Glomerular endothelial cell (primary cell): ENCODE measurements at regions not wholly inside any gene's neighbourhood (a gene's known extent, or its start where the extent isn't known, plus 50 kb on each side); places are given as distances from the start of the nearest gene placed in this dataset.
"Not testable (repeated sequence)": the region's sequence is repeated elsewhere in the genome, so short reads cannot be mapped to it uniquely, and the experiment has no call there.

Experiments used
- DNase-seq: peaks from one replicate; pipeline ENCODE4 v3.0.0-alpha.2; 2011; ENCODE audit warnings: low read depth, low spot score; ENCODE audit errors: extremely low read depth

DNA sequence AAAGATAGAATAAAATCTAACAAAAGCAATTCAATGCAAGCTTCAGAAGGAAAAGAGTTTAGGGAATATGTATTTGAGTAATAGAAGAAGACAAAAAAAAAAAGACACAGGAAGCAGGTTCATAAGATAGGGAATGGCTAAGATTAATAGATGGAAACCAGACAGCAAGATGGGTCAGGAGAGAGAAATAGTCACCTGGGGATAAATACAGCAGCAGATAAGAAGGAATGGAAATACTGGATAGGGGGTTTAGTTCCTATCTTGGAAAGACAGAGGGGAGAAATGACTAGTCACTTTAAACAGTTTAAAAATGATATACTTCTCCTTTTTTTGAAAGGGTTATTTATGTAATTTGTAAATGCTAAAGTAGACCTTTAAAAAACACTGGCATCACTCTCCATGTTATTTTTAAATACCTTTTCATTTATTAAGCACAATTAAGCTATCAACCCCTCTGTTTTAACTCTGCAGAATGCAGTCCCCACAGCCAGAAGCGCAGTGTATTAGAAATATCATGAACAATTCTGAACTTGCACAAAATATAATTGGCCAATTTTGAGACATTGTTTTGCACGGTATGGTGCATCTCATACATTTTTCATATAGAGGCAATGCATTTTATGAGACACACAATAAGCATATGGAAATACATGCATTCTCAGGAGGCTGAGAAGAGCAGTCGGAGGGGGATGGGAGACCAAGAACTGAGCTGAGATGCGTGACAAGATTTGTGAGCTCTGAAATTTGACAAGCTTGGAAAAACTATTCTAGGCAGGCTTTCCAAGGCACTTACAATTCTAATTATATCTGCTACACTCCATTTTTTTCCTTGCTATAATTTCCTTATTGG, 303.4 kb upstream of the PRICKLE1 start:
- no peak for DNase-seq

DNA sequence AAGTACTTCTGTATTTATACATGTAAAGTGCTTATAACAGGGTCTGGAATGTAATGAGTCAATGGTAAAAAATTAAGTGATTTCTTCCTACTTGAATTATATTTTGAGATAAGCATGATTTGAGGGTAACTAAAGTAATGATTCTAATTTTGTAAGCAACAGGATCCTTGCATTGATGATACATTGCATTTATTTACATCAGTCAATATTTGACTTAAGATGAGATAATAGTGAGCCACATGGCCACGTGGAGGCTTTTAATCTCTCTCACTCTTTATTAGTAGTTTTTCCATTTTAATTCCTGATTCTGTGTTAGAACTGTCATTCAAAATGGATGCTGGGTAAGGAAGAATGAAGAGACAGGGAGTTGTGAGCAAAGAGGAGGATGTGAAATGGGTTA, 298.1 kb upstream of the PRICKLE1 start:
- no peak for DNase-seq

DNA sequence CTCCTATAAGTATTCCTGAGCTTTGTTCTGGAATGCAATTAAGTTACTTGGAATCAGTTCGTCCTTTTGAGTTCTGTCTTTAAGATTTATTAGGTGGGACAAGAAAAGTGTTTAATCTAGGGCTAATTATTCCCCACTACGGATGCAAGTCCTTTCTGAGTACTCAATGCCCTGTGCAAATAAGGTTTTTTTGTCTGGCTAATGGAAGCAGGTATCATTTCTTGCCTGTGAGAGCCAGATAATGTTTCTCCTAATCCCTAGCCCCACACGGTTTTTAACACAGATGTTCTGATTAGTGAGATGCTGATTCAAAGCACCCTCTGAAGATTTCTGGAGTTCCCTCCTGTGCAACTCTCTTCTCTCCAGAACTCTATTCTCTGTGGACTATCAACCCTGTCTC, 296.6 kb upstream of the PRICKLE1 start:
- DNase-seq: no peak

DNA sequence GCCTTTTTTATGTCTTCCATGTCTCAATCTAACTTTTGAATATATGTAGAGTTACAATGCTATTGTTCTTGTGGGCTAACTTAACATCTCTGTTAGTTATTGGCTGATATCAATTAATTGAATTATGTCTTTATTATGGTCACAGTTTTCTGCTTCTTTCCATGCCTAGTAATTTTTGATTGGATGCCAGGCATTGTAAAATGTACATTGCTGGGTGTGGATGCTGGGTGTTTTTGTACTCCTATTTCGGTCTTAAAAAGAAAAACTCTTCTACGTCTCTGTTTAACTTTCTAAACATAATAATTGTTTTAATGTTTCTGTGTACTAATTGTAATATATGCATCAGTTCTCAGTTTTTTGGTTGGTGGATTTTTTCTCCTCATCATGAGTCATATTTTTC, 296.1 kb upstream of the PRICKLE1 start:
- DNase-seq: no peak

DNA sequence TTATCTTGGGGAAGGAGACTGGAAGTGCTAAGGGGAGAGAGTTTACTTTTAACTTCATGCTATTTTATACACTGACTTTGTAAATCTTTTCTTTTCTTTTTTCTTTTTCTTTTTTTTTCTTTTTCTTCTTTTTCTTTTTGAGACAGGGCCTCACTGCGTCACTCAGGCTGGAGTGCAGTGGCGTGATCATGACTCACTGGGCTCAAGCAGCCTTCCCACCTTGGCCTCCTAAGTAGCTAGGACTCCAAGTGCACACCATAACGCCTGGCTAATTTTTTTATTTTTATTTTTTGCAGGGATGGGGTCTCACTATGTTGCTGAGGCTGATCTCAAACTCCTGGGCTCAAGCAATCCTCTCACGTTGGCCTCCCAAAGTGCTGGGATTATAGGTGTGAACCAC, 294.6 kb upstream of the PRICKLE1 start:
- DNase-seq: no peak

DNA sequence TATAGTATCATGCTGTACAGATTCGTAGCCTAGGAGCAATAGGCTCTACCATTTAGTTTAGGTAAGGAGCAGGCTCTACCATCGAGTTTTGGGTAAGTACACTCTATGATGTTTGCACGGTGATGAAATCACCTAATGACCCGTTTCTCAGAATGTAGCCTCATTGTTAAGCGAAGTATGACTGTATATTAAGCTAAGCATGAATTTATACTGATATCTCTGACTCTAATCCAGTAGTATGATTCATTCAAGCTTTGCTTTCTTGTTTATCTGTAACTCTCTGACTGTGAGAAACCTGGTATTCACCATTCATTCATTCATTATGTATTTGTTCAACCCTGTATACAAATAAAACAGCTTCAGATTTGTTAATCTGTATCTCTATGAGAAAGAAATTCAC, 283.9 kb upstream of the PRICKLE1 start:
- DNase-seq: no peak

DNA sequence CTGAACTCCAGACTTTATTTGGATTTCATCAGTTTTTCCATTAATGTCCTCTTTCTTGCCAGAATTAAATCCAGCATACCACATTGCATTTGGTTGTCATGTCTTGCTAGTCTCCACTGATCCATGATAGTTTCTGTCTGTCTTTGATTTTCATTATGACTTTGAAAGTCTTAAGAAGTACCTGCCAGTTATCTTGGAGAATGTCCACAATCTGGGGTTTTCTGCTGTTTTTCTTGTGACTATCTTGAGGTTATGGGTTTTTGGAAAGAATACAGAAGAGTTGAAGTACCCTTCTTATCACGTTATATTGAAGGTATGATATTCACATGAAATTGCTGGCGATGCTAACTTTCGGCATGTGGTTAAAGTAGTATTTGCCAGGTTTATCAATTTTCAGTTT, 282.3 kb upstream of the PRICKLE1 start:
- DNase-seq: no peak

DNA sequence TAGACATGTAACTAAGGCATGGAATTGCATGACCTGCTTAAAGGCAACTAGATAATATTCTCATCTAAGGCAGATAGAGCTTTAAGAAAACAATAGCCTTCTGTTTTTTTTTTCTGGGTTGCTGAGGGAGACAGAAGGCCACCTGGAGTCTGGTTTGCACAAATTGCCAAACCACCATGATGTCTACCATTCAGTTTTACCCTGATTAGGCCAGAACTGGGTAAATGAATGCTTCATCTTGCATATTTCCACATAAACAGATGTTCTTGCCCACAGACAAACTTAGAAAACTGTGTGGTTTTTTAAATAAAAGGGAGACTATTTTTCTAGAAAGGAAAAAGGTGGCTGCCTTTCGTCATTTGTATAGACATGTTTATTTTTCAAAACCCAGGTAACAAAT, 278.7 kb upstream of the PRICKLE1 start:
- DNase-seq: no peak

DNA sequence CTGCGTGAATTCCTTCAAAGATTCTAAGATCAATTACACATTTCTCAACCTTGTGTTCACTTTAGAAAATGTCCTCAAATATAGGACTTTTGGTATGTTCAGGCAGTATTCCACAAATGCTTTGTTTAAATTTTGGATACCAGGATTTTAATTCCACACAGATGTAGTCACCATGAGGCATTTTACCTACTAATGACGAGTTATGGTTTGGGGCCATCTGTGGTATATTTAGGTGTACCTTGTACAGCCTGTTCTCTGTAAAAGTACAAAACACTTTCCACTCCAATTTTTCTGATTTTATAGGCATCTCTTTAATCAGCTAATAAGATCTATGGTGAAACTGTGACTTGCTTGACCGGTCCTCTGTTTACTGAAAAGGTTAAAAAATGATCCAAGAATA, 275.7 kb upstream of the PRICKLE1 start:
- DNase-seq: no peak

DNA sequence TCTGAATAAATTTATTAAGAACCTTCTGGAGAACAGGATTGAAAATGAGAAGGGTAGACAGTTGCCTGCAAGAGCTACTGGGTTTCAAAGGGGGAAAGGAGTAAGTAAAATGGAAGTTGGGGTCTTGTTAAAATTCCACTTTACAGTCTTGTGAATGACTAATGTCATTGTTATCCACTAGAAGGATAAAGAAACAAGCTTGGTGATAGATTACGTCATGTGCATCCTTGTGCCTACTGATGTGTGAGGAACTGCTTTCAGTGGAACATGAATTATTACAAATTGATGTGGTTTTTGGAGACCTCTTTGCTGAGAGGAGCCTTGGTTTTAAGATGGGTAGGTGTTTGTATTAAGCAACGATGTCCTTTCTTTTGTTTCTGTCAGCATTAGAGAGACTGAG, 272.5 kb upstream of the PRICKLE1 start:
- DNase-seq: no peak

DNA sequence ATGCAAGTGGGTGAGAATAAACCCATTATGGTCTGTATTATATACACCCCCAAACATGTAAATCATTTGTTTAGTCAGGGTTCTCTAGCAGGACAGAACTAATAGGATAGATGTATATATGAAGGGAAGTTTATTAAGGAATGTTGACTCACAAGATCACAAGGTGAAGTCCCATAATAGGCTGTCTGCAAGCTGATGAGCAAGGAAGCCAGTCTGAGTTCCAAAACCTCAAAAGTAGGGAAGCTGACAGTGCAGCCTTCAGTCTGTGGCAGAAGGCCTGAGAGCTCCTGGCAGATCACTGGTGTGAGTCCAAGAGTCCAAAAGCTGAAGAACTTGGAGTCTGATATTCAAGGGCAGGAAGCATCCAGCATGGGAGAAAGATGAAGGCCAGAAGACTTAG, 270.8 kb upstream of the PRICKLE1 start:
- DNase-seq: not testable (repeated sequence)

DNA sequence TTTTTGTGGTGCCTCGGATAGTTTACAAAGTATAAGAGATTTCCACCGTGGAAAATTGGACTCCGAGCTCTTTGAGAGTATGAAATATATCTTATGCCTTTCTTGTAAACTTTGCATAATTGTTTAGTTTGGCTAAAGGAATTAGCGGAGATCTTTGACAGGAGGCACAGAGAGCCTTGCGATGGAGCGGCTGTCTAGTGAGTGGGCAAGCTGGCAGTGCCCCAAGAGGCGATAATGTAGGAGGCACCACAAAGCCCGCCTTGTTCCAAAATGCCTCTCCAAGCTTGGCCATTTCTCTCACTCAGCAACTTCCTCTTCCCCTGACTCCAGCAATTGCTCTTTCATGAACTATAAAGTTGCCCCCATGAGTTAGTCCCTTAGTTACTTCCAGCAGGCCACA, 270.1 kb upstream of the PRICKLE1 start:
- no peak for DNase-seq

DNA sequence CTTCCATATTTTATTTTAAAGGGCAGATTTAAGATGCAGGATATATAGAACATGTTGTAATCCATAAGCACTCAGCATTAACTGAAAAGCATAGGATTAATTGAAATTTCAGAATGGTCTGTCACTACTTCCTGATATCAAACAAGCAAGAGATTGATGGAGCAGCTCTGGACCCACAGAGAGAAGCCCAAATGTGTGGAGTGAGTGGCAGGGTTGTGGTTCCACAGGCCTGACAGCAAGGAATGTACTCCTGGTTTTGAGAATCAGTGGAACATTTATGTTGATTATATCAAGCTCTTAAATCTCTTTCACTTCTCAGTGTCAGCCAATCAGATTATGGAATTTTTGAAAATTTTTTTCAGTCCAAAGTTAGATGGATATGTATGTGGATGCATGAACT, 267.6 kb upstream of the PRICKLE1 start:
- no peak for DNase-seq

DNA sequence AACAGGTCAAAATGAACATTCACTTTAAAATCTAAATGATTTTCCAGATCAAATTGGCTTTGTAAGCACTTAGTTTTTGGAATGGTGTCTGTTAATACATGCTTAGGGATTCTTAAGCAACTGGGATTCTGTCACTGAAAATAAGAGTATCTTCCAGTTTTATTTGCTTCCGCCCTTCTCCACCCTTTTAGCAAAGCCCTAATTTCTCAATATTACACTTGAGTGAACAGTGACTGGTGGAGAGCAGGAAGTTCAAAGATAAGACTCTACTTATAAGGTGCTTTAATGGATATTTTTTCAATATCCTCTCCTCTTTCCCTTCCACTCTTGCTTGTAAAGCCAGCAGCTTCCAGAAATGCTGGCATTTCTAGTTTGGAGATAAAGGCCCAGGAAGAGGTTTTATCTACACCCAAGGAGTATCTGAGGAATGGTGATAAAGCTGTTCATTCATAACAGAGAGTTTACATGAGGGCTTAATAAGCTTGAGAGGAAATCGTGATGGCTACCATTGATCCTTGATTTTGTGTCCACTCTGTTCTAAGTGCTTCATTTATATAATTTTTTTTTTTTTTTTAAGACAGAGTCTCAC, 265.9 kb upstream of the PRICKLE1 start:
- no peak for DNase-seq

DNA sequence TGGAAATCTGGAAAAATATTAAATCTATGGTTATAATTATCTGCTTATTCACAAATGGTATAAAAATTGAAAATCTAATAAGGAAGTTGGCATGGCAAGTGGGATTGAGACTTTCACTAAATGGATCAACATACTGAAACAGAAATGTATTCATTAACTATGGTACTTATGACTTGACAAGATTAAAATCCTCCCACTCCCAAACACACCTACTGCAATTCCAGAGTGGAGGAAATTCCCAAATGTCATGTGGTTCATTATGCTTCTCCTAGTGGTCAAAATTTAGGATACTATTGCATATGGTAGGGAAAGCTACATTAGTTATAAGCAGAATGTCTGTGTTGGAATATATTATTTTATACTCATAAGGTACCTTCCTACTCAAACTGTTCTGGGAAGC, 265.3 kb upstream of the PRICKLE1 start:
- DNase-seq: no peak

DNA sequence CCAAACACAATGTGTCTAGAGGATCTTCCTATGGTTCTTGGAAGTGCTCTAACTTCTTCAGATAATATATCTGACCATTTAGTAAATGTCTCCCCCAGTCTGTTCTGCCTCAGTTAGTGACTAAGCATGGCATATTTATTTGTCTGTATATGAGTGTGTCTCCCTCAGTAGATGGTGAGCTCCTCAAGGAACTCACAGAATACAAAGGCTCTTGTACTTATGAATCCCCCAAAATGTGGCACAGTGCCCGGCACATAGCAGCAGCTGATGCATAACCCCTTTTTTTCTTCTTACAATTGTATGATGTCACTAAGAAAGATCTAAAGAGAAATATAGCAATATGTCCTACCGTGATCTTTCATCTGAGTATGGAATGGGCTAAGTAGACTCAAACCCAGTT, 264.7 kb upstream of the PRICKLE1 start:
- DNase-seq: no peak

DNA sequence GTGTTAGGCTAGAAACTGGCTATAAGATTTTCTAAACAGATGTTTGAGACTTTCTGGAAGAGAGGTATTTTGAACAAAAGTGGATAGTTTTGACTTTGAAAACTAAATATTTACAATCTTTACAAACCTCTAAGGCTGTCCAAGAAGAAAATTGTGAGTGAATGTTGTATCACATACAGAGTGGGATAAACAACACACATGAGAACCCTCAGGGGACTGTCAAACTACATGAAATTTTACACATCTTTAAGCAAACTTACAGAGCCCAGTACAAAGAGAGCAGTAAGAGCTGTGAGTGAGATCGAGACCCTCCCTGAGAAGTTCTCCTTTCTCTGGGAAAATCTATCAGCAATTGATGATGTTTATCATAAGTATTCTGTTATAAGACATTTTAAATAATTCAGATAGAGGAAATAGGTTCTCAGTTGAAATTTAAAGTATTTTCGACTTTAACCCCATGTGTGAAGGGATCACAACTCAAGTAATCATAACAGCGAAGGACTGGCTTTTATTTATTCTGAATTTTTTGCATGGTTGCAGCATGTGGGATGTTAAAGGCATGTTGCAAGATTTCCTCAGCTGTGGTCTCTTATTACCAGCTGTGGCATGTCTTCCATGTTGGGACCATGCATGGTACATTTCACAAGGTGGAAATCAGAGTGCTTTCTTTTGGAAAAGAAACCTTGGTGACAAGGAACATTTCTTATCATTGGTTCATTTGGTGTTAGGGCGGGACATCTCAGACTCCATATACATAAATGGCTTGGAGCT, 264.0 kb upstream of the PRICKLE1 start:
- no peak for DNase-seq

DNA sequence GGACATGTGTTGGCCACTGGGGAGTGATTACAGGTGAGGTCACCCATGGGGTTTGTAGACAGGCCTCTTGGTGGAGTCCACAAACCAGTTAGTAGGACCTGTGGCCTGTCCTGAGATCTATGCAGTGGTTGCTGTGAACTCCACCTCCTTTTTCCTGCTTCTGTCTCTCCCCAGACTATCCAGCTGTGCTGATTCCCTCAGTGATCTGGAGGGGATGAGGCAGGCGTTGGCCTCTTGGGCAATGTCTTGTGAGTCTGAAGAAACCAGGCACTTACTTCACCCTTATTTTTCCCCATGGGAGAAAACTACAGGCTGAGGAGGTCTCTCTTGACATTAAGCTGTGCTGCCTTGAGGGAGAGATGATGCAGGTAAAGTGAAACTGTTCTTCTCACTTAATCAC, 257.2 kb upstream of the PRICKLE1 start:
- no peak for DNase-seq

DNA sequence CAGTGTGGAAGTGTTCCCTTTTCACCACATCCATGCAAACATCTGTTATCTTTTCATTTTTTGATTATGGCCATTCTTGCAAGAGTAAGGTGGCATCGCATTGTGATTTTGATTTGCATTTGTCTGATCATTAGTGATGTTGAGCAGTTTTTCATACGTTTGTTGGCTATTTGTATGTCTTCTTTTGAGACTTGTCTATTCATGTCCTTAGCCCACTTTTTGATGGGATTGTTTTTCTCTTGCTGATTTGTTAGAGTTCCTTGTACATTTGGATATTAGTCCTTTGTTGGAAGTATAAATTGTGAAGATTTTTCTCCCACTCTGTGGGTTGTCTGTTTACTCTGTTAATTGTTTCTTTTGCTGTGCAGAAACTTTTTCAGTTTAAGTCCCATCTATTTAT, 244.5 kb upstream of the PRICKLE1 start:
- no peak for DNase-seq

DNA sequence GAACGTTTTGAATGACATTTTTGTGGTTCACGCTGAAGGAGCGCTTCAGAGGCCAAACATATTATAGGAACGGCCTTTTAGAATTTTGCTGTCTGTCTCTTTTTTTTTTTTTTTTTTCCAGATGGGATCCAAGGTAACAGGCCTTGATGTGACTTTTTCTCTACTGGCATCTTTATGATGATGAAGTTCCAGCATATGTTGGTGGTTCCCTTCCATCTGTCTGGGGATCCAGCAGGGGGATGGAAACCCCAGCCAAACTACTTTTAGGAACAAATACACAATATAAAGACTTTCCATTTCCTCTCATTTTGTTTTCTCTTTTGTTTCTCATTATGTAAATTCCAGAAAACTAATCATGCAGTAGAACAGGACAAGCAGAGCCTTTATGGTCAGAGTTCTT, 239.3 kb upstream of the PRICKLE1 start:
- no peak for DNase-seq

DNA sequence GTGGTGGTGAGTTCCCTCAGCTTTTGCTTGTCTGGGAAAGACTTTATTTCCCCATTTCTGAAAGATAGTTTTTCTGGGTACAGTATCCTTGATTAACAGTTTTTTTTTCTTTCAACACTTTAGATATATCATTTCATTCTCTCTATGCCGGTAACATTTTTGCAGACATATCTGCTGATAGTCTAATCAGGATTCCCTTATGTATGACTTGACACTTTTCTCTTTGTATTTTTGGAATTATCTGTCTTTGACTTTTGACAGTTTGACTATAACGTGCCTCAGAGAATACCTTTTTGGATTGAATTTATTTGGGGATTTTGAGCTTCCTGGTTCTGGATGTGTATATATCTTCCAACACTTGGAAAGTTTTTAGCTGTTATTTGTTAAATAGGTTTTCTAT, 234.8 kb upstream of the PRICKLE1 start:
- no peak for DNase-seq

DNA sequence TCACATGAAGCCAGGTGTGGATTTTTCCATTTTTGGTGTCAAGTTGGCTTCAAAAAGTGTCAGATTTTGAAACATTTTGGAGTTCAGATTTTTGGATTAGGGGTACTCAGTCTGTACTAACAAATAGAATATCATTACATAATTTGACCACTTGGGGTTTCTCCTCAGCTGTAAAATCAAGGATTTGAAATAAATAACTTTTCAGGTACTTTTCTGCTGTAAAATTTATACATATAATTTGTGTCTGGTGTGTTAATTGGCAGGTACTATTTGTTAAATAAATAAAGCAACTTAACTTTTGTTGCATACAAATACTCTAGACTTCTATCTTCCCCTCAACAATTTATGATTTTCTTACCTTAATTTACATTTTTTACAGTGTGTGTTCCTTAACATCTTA, 234.1 kb upstream of the PRICKLE1 start:
- no peak for DNase-seq
